H1 (cell line): ENCODE measurements at regions not wholly inside any gene's neighbourhood (a gene's known extent, or its start where the extent isn't known, plus 50 kb on each side); places are given as distances from the start of the nearest gene placed in this dataset.
"Not testable (repeated sequence)": the region's sequence is repeated elsewhere in the genome, so short reads cannot be mapped to it uniquely, and the experiment has no call there.

ENCODE experiments used
- CTCF ChIA-PET: fragments of 300-600 bp; sonication (Branson Sonifier 250); formaldehyde crosslinking; loops from one replicate; lab custom pipeline; 2021; ENCODE audit not compliant: partially characterized antibody; lab: Charles Lee
- POLR2A ChIA-PET: fragments of 300-600 bp; sonication (Branson Sonifier 250); formaldehyde crosslinking; loops from one replicate; lab custom pipeline; 2021; ENCODE audit warnings: inconsistent platforms; ENCODE audit not compliant: partially characterized antibody; lab: Charles Lee
- DNase-seq, 2 experiments: peaks; one replicate each; pipeline versions ENCODE4 v3.0.0 to v3.0.0-alpha.2; 2010 to 2022; ENCODE audit warnings: low spot score in 2 of 2, low read depth in 1 of 2, mixed read lengths in 1 of 2
- FAIRE-seq: peaks from 2 replicates; lab custom pipeline; 2011; peaks lifted over from hg19 to GRCh38; lab: Jason Lieb, UNC
- H2AFZ ChIP-seq: 2 replicates; pipeline ENCODE4 v1.8.1; 2012; ENCODE audit warnings: low read length, inconsistent platforms
- H2AK5ac ChIP-seq: 2 replicates; pipeline ENCODE4 v1.6.1; 2013; ENCODE audit warnings: low read depth, low read length
- H2BK120ac ChIP-seq: replicated peaks from 2 replicates; pipeline ENCODE3; 2013; ENCODE audit warnings: low read depth, low read length, inconsistent platforms
- H2BK12ac ChIP-seq: 2 replicates; pipeline ENCODE4 v1.6.1; 2013; ENCODE audit warnings: low read depth, low read length
- H2BK15ac ChIP-seq: 2 replicates; pipeline ENCODE4 v1.6.1; 2013; ENCODE audit warnings: low read length
- H2BK20ac ChIP-seq: 2 replicates; pipeline ENCODE4 v1.6.1; 2013; ENCODE audit warnings: low read length
- H2BK5ac ChIP-seq: 2 replicates; pipeline ENCODE4 v1.6.1; 2013; ENCODE audit warnings: low read depth, low read length
- H3K14ac ChIP-seq: 2 replicates; pipeline ENCODE4 v1.6.1; 2013; ENCODE audit warnings: inconsistent platforms; ENCODE audit not compliant: insufficient read length
- H3K18ac ChIP-seq: 2 replicates; pipeline ENCODE4 v1.6.1; 2013; ENCODE audit warnings: low read length; ENCODE audit errors: extremely low read depth
- H3K23ac ChIP-seq: 2 replicates; pipeline ENCODE4 v1.6.1; 2013; ENCODE audit warnings: inconsistent platforms; ENCODE audit not compliant: insufficient read length
- H3K23me2 ChIP-seq: 2 replicates; pipeline ENCODE4 v1.6.1; 2013; ENCODE audit warnings: low read depth, low read length
- H3K27ac ChIP-seq: 2 replicates; pipeline ENCODE4 v1.6.1; 2011; ENCODE audit warnings: low read depth, low read length, inconsistent platforms
- H3K27me3 ChIP-seq, 4 experiments: replicated peaks in 1 of 4; 1 replicate in 1 of 4; 2 replicates in 3 of 4; pipeline versions ENCODE4 v1.6.1 to v1.8.1; 2011 to 2013; ENCODE audit warnings: low read length in 3 of 4, mild to moderate bottlenecking in 3 of 4, inconsistent platforms in 2 of 4, mixed read lengths in 2 of 4, moderate library complexity in 1 of 4; ENCODE audit not compliant: control insufficient read depth in 3 of 4, insufficient read depth in 3 of 4; ENCODE audit errors: extremely low read depth in 1 of 4
- H3K36me3 ChIP-seq, 4 experiments: 2 replicates each; pipeline versions ENCODE4 v1.6.1 to v1.8.1; 2011 to 2013; ENCODE audit warnings: mild to moderate bottlenecking in 4 of 4, low read length in 3 of 4, moderate library complexity in 2 of 4, control low read depth in 1 of 4, inconsistent platforms in 1 of 4; ENCODE audit not compliant: insufficient read depth in 4 of 4, control insufficient read depth in 2 of 4
- H3K4ac ChIP-seq: replicated peaks from 2 replicates; pipeline ENCODE3; 2013; ENCODE audit warnings: low read length, low read depth, mixed read lengths, inconsistent platforms; ENCODE audit not compliant: insufficient read length
- H3K4me1 ChIP-seq, 4 experiments: replicated peaks in 1 of 4; 1 replicate in 1 of 4; 2 replicates in 3 of 4; pipeline versions ENCODE4 v1.6.1 to v1.8.1; 2011 to 2013; ENCODE audit warnings: low read length in 3 of 4, inconsistent platforms in 2 of 4, mixed read lengths in 1 of 4; ENCODE audit not compliant: insufficient read depth in 4 of 4, control insufficient read depth in 3 of 4
- H3K4me2 ChIP-seq, 2 experiments: 2 replicates each; pipeline versions ENCODE4 v1.6.1 to v1.8.1; 2011 to 2013; ENCODE audit warnings: low read depth in 2 of 2, low read length in 2 of 2, control low read depth in 1 of 2, inconsistent platforms in 1 of 2, mild to moderate bottlenecking in 1 of 2; ENCODE audit not compliant: insufficient read depth in 1 of 2
- H3K4me3 ChIP-seq, 4 experiments: fragments of 200-600, 300-600 bp in 1 of 4; sonication (generic), shearing (Covaris generic), sonication (Bioruptor Twin) in 1 of 4; 2 replicates each; pipeline versions ENCODE4 v1.5.1 to v1.8.1; 2011 to 2016; ENCODE audit warnings: low read length in 4 of 4, low read depth in 3 of 4, control low read depth in 2 of 4, inconsistent platforms in 2 of 4, mild to moderate bottlenecking in 2 of 4, mixed read lengths in 1 of 4, moderate library complexity in 1 of 4; ENCODE audit not compliant: insufficient read depth in 2 of 4; ENCODE audit errors: extremely low read depth in 1 of 4
- H3K56ac ChIP-seq: replicated peaks from 2 replicates; pipeline ENCODE3; 2013; ENCODE audit warnings: low read depth, mild to moderate bottlenecking, mixed read lengths, low read length, inconsistent platforms; ENCODE audit not compliant: insufficient read length
- H3K79me1 ChIP-seq: 2 replicates; pipeline ENCODE4 v1.6.1; 2013; ENCODE audit warnings: low read depth, low read length, control low read depth
- H3K79me2 ChIP-seq, 2 experiments: 2 replicates each; pipeline versions ENCODE4 v1.6.1 to v1.8.1; 2012 to 2013; ENCODE audit warnings: low read length in 2 of 2, mild to moderate bottlenecking in 2 of 2, inconsistent platforms in 1 of 2; ENCODE audit not compliant: insufficient read depth in 2 of 2, control insufficient read depth in 1 of 2
- H3K9ac ChIP-seq, 4 experiments: replicated peaks in 1 of 4; 1 replicate in 1 of 4; 2 replicates in 3 of 4; pipeline versions ENCODE4 v1.6.1 to v1.8.1; 2011 to 2013; ENCODE audit warnings: low read depth in 3 of 4, low read length in 3 of 4, control low read depth in 2 of 4, mild to moderate bottlenecking in 2 of 4, moderate library complexity in 2 of 4, inconsistent platforms in 1 of 4; ENCODE audit errors: extremely low read depth in 1 of 4
- H3K9me3 ChIP-seq, 2 experiments: 2 replicates each; pipeline versions ENCODE4 v1.6.1 to v1.8.1; 2012 to 2013; ENCODE audit warnings: mild to moderate bottlenecking in 2 of 2, moderate library complexity in 2 of 2, control low read depth in 1 of 2, inconsistent platforms in 1 of 2, low read depth in 1 of 2, low read length in 1 of 2, mixed read lengths in 1 of 2; ENCODE audit not compliant: insufficient read depth in 2 of 2
- H4K20me1 ChIP-seq, 2 experiments: replicated peaks in 1 of 2; 2 replicates each; pipeline versions ENCODE3 to v1.8.1; 2011 to 2013; ENCODE audit warnings: inconsistent platforms in 2 of 2, low read length in 2 of 2, mild to moderate bottlenecking in 1 of 2; ENCODE audit not compliant: insufficient read depth in 2 of 2, control insufficient read depth in 1 of 2
- H4K5ac ChIP-seq: 2 replicates; pipeline ENCODE4 v1.6.1; 2013; ENCODE audit warnings: low read length, low read depth, mixed read lengths, inconsistent platforms; ENCODE audit not compliant: insufficient read length
- H4K8ac ChIP-seq: 2 replicates; pipeline ENCODE4 v1.8.0; 2013; ENCODE audit warnings: mild to moderate bottlenecking, moderate library complexity, low read length, inconsistent platforms; ENCODE audit not compliant: insufficient read depth; ENCODE audit errors: extremely low read depth
- H4K91ac ChIP-seq: replicated peaks from 2 replicates; pipeline ENCODE3; 2013; ENCODE audit warnings: low read length, mixed read lengths, inconsistent platforms; ENCODE audit not compliant: insufficient read length
- CBX5 ChIP-seq: fragments of 300-800, 300-1000 bp; sonication (generic); IDR thresholded peaks from 2 replicates; pipeline ENCODE4 v1.7.1; 2016; ENCODE audit warnings: antibody characterized with exemption, low read length, low read depth
- GTF2F1 ChIP-seq: IDR thresholded peaks from 2 replicates; pipeline ENCODE4 v1.6.1; 2012; ENCODE audit warnings: low read depth, low read length, improper control_type of control experiment, borderline replicate concordance
- RXRA ChIP-seq: IDR thresholded peaks from 2 replicates; pipeline ENCODE4 v1.6.1; 2011; ENCODE audit warnings: low read depth, mild to moderate bottlenecking, low read length, moderate library complexity; ENCODE audit not compliant: insufficient read depth
- WGBS, 2 experiments: shearing (Covaris generic) in 1 of 2; methylation state at CpG; one replicate each; pipeline versions ENCODE4 v1.1.6 to v1.1.7; 2013 to 2015; ENCODE audit warnings: low lambda C conversion rate in 2 of 2, mixed read lengths in 2 of 2, inconsistent platforms in 1 of 2, low coverage in 1 of 2, missing lambda C conversion rate in 1 of 2; ENCODE audit not compliant: insufficient replicate concordance in 2 of 2, insufficient coverage in 1 of 2, insufficient read length in 1 of 2; ENCODE audit errors: extremely low coverage in 1 of 2, missing lambda C conversion rate in 1 of 2; 5-methylcytosine and 5-hydroxymethylcytosine counted together

DNA sequence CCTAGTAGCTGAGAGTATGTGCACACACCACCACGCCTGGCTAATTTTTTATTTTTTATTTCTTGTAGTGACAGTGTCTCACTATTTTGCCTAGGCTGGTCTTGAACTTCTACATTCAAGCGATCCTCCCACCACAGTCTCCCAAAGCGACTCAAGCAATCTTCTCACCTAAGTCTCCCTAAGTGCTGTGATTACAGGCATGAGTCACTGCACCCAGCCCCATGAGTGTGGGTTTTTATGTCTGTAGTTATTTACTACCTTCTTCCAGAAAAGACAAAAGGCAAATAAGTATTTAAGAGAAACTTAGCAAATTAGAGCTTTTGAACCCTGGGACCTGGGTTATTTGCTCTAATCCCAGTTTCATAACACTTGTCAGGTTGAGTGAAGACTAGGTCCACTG lies 92.3 kb upstream of the HCRTR2 start:
- WGBS, 2 experiments: 94% methylated on average over 3 of the region's 3 CpGs; no CpG with 5 or more reads in 1 of the 2 experiments
- Histone ChIP-seq H2BK120ac (no peak overlapping the region), H3K4me1 (no peaks in the 10 kb centered on the region), H3K79me1 (no peaks in the 10 kb centered on the region), H2BK15ac (no peak overlapping the region), H4K5ac (no peak overlapping the region), H2BK12ac (no peak overlapping the region), H3K23ac (no peak overlapping the region), H2BK20ac (no peak overlapping the region), H3K4me2 (no peak overlapping the region), H2AFZ (no peak overlapping the region), H3K56ac (no peak overlapping the region), H4K91ac (no peak overlapping the region), H4K20me1 (no peaks in the 10 kb centered on the region), H3K14ac (no peak overlapping the region), H3K4ac (no peak overlapping the region), H3K4me3 (no peak overlapping the region), H2BK5ac (no peak overlapping the region), H3K36me3 (no peaks in the 10 kb centered on the region), H3K79me2 (no peaks in the 10 kb centered on the region), H3K9ac (no peak overlapping the region), H4K8ac (no peak overlapping the region), H3K18ac (no peak overlapping the region), H2AK5ac (no peak overlapping the region), H3K9me3 (no peaks in the 10 kb centered on the region), H3K27ac (no peak overlapping the region), H3K23me2 (no peaks in the 10 kb centered on the region; the same call in 1 of the 2 replicates), H3K27me3 (no peaks in the 10 kb centered on the region)
- FAIRE-seq: no peak
- DNase-seq: no peak
- ChIA-PET CTCF (no interaction called here), POLR2A (no interaction called here)
- no peak for TF ChIP-seq GTF2F1
- TF ChIP-seq RXRA: no peak
- TF ChIP-seq CBX5: no peak

DNA sequence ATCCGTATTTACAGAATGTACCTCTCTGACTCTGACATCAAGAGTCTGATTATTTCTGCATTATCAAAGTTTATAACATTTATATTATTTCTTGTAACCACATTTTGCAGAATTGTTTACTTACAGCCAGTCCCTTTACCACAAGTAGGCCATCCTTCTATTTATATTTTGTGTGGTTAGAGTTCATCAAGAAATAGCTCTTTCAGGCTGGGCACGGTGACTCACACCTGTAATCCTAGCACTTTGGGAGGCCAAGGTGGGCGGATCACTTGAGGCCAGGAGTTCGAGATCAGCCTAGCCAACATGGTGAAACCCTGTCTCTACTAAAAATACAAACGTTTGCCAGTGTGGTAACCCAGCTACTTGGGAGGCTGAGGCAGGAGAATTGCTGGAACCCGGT lies 86.3 kb upstream of the HCRTR2 start:
- H3K27me3 ChIP-seq, H2BK12ac ChIP-seq, H3K4ac ChIP-seq, DNase-seq, H3K9ac ChIP-seq, H3K36me3 ChIP-seq, H3K9me3 ChIP-seq, H3K4me2 ChIP-seq, H3K27ac ChIP-seq, H2BK15ac ChIP-seq, H4K20me1 ChIP-seq, H3K14ac ChIP-seq, H2AK5ac ChIP-seq, H2BK120ac ChIP-seq, H4K5ac ChIP-seq, H3K79me1 ChIP-seq, H4K91ac ChIP-seq, POLR2A ChIA-PET, H2AFZ ChIP-seq, H2BK20ac ChIP-seq, H4K8ac ChIP-seq, H3K4me3 ChIP-seq, H3K79me2 ChIP-seq, H3K23ac ChIP-seq, H3K4me1 ChIP-seq, H2BK5ac ChIP-seq, H3K18ac ChIP-seq, H3K56ac ChIP-seq, H3K23me2 ChIP-seq, FAIRE-seq: not testable (repeated sequence)
- CTCF ChIA-PET: interaction anchor here (0.6 kb wide), 1 partner anchor 77 kb away, joined by 4 read pairs; no protein-coding TSS in a partner anchor
- 89% methylated on average over 6 of the region's 6 CpGs; no CpG with 5 or more reads in 1 of the 2 experiments for WGBS, 2 experiments
